ENCODE measurements at regions not wholly inside any gene's neighbourhood (a gene's known extent, or its start where the extent isn't known, plus 50 kb on each side); places are given as distances from the start of the nearest gene placed in this dataset.

GRCh38 chr5:52356311-52356918 is 431.3 kb upstream of the ITGA1 start:
- Mint-ChIP-seq H3K9me3 (no peaks in the 10 kb centered on the region), H3K36me3 (ENCODE audit: low read depth) (no peaks in the 10 kb centered on the region), H3K4me1 (ENCODE audit: low read depth) (no peaks in the 10 kb centered on the region), H3K27ac (no peak overlapping the region), H3K4me3 (no peak overlapping the region), H3K27me3 (ENCODE audit: low read depth) (no peaks in the 10 kb centered on the region)

DNA sequence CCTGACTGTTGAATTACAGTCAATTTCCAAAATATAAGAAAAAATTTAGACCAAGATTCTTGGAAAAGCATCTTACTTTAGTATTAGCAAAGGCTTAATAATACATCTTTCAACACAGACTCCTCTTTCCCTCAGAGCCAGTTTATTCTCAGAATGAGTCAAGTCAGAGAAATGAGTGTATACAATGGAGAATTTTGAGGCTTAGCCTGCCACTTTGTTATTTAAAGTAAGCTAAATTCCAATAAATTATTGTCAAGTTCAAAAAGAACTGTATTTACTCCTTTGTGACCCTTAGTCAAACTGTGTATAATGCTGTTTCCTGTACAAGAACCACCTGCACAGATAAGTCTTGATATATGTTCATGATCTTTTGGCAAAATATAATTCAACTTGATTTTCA is 428.5 kb upstream of the ITGA1 start:
- Mint-ChIP-seq H3K9me3 (no peaks in the 10 kb centered on the region), H3K27ac (no peak overlapping the region), H3K27me3 (ENCODE audit: low read depth) (no peaks in the 10 kb centered on the region), H3K4me3 (no peak overlapping the region), H3K36me3 (ENCODE audit: low read depth) (no peaks in the 10 kb centered on the region), H3K4me1 (ENCODE audit: low read depth) (no peaks in the 10 kb centered on the region)

GRCh38 chr5:52360985-52361384 is 426.7 kb upstream of the ITGA1 start:
- Mint-ChIP-seq H3K27me3 (ENCODE audit: low read depth) (no peaks in the 10 kb centered on the region), H3K36me3 (ENCODE audit: low read depth) (no peaks in the 10 kb centered on the region), H3K27ac (no peak overlapping the region), H3K4me1 (ENCODE audit: low read depth) (no peaks in the 10 kb centered on the region), H3K9me3 (no peaks in the 10 kb centered on the region), H3K4me3 (no peak overlapping the region)

DNA sequence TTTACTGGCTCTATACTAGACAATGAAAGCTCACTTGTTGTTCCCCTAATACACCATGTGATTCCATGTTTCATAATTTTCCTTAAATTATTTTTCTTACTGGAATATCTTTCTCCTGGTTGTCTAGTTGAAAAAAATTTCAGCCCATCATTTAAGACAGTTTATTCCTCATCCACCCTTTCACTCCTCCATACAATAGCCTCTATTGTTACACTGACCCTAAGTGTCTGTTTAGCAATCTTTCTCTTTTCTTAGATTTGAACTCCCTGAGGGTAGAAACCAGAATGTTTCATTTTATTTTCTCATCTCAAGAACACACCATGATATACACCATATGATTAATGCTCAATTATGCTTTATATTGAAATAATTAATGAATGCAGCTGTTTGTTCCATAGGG is 413.4 kb upstream of the ITGA1 start:
- Mint-ChIP-seq H3K27ac (no peak overlapping the region), H3K27me3 (ENCODE audit: low read depth) (no peaks in the 10 kb centered on the region), H3K36me3 (ENCODE audit: low read depth) (no peaks in the 10 kb centered on the region), H3K4me1 (ENCODE audit: low read depth) (no peaks in the 10 kb centered on the region), H3K4me3 (no peak overlapping the region), H3K9me3 (no peaks in the 10 kb centered on the region)

DNA sequence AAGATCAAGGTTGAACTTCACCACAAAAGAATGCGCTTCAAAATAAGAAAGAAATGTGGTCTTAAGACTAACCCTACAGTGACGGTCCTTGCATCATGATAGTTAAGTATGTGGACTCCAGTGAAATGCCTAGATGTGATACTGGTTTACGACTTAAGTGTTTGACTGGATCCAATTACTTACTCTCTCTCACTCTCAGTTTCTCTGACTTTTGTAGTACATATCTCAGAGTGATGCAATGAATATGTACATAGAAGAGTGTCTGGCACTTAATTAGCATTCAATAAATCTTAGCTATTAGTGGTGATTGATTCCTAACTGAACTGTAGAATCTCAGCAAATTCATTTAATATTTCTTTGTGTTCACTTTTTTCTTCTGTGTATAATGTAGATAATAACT is 411.7 kb upstream of the ITGA1 start:
- Mint-ChIP-seq H3K27ac (no peak overlapping the region), H3K4me3 (no peak overlapping the region), H3K27me3 (ENCODE audit: low read depth) (no peaks in the 10 kb centered on the region), H3K4me1 (ENCODE audit: low read depth) (no peaks in the 10 kb centered on the region), H3K9me3 (no peaks in the 10 kb centered on the region), H3K36me3 (ENCODE audit: low read depth) (no peaks in the 10 kb centered on the region)

DNA sequence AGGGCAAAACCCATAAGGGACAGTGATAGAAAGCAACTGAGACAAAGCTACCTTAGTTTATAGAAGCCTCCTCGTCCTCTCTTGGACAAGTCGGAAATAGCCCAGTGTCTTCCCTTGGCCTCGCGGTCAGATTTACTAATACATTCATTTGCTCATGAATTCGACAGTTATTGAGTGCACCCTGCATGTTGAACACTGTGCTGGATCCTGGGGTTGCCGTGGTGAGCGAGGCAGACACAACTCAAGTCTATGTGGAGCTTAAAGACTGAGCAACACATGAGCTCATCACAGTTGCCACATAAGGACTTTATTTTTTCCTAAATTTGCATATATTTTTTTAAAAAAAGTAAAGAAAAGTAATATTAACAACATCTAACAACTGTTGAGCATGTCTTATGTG is 411.1 kb upstream of the ITGA1 start:
- Mint-ChIP-seq H3K36me3 (ENCODE audit: low read depth) (no peaks in the 10 kb centered on the region), H3K27ac (no peak overlapping the region), H3K9me3 (no peaks in the 10 kb centered on the region), H3K4me3 (no peak overlapping the region), H3K27me3 (ENCODE audit: low read depth) (no peaks in the 10 kb centered on the region), H3K4me1 (ENCODE audit: low read depth) (no peaks in the 10 kb centered on the region)

GRCh38 chr5:52378237-52378636 is 409.5 kb upstream of the ITGA1 start:
- H3K27ac Mint-ChIP-seq = no peak overlapping the region
- H3K9me3 Mint-ChIP-seq = no peaks in the 10 kb centered on the region
- no peaks in the 10 kb centered on the region for H3K36me3 Mint-ChIP-seq (ENCODE audit: low read depth)
- no peak overlapping the region for H3K4me3 Mint-ChIP-seq
- H3K4me1 Mint-ChIP-seq (ENCODE audit: low read depth) = no peaks in the 10 kb centered on the region
- H3K27me3 Mint-ChIP-seq (ENCODE audit: low read depth) = no peaks in the 10 kb centered on the region

DNA sequence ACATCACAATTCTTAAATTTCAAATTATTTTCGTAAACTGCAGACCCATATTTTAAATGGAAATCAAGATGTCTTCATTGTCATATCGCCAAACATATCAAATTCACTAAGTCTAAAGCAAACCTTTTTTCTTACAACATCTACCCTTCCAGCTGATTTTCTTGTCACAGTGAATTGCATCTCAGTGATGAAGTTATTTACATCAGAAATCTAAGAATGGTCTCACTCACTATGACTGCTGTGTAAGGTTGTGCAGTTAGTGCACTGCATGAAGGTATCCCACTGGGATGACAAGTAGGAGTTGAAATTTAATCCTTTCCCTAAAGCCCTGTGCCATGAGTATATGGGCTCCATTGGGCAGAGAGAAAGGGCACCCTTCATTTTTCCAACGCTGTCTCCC is 399.4 kb upstream of the ITGA1 start:
- Mint-ChIP-seq H3K4me3 (no peak overlapping the region), H3K36me3 (ENCODE audit: low read depth) (no peaks in the 10 kb centered on the region), H3K4me1 (ENCODE audit: low read depth) (no peaks in the 10 kb centered on the region), H3K9me3 (no peaks in the 10 kb centered on the region), H3K27me3 (ENCODE audit: low read depth) (no peaks in the 10 kb centered on the region), H3K27ac (no peak overlapping the region)

DNA sequence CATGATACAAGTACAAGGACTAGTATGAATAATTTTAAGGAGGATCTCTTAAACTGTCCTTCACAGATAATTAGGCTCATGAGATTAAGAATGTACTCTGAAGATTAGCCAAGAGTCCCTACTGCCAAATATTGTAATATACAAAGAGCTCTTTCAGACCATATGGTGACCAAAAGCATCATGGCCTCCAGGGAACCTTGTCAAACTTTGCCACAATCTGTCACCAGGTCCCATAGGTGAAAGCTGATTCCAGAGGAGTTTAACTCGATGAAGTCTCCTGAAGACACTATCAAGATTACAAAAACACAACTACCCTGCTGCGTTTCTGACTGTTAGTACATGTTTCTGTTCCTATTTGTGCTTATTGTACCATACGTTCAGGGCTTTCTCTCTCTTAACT is 395.4 kb upstream of the ITGA1 start:
- Mint-ChIP-seq H3K4me1 (ENCODE audit: low read depth) (no peaks in the 10 kb centered on the region), H3K27ac (no peak overlapping the region), H3K4me3 (no peak overlapping the region), H3K36me3 (ENCODE audit: low read depth) (no peaks in the 10 kb centered on the region), H3K9me3 (no peaks in the 10 kb centered on the region), H3K27me3 (ENCODE audit: low read depth) (no peaks in the 10 kb centered on the region)

GRCh38 chr5:52409835-52410234 is 377.9 kb upstream of the ITGA1 start:
- Mint-ChIP-seq H3K27ac (no peak overlapping the region), H3K27me3 (ENCODE audit: low read depth) (peaks cover 3% of the 10 kb centered on the region), H3K36me3 (ENCODE audit: low read depth) (no peaks in the 10 kb centered on the region), H3K4me1 (ENCODE audit: low read depth) (no peaks in the 10 kb centered on the region), H3K9me3 (no peaks in the 10 kb centered on the region), H3K4me3 (no peak overlapping the region)

DNA sequence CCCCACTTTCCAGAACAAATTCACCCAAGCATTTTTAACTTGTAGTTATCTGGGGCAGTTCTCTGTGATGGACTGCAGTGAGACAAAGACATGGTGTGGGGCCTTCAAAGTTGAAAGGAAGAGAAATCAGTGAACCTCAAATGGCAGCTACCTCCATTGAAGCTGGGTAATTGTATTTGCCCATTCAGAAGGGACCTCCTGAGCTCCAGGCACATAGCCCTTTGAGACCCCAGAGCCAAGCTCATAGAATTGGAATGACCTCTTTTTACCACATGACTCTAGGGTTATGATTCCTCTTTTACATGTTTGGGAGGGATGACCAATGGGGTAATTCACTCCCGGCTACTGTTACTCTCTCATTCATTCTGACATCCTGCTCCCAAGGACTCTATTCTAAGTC is 368.4 kb upstream of the ITGA1 start:
- Mint-ChIP-seq H3K4me3 (no peak overlapping the region), H3K4me1 (ENCODE audit: low read depth) (no peaks in the 10 kb centered on the region), H3K36me3 (ENCODE audit: low read depth) (no peaks in the 10 kb centered on the region), H3K9me3 (no peaks in the 10 kb centered on the region), H3K27me3 (ENCODE audit: low read depth) (no peaks in the 10 kb centered on the region), H3K27ac (no peak overlapping the region)

DNA sequence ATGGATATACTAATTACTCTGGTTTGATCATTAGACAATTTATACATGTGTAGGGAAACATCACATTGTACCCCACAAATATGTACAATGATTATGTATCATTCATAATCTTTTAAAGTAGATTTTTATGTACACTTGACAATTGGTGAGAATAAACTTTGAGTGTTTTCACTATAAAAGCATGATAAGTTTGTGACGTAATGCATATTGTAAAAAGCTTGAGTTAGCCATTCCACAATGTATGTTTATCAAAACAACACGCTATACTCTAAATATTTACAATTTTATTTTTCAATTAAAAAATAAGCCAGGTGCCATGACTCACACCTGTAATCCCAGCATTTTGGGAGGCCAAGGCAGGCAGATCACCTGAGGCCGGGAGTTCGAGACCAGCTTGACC is 360.1 kb upstream of the ITGA1 start:
- Mint-ChIP-seq H3K27me3 (ENCODE audit: low read depth) (no peaks in the 10 kb centered on the region), H3K36me3 (ENCODE audit: low read depth) (no peaks in the 10 kb centered on the region), H3K4me3 (no peak overlapping the region), H3K27ac (no peak overlapping the region), H3K4me1 (ENCODE audit: low read depth) (no peaks in the 10 kb centered on the region), H3K9me3 (no peaks in the 10 kb centered on the region)

DNA sequence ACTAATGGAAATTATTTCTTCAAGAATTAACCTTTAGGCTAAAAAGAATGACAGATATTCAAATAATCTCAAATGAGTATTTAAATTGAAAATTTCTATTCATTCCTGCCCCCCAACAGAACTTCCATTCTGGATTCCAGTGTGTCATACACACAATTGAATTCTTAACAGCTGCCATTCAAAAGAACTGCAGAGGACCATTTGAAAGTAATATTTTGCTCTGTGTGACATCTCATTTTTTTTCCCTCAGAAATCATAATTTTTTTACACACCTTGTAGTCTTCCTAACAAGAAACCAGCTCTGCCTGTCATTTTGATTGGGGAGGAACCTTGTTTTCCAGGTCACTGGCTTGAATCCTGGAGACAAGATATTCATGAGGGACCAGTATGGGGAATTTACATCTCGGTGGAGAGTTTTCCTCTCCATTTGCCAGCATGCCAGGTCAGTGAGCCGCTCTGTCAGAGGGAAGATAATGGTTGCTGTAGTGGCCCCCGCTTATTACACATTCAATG is 358.7 kb upstream of the ITGA1 start:
- Mint-ChIP-seq H3K9me3 (no peaks in the 10 kb centered on the region), H3K36me3 (ENCODE audit: low read depth) (no peaks in the 10 kb centered on the region), H3K4me3 (no peak overlapping the region), H3K27ac (no peak overlapping the region), H3K27me3 (ENCODE audit: low read depth) (no peaks in the 10 kb centered on the region), H3K4me1 (ENCODE audit: low read depth) (no peaks in the 10 kb centered on the region)

GRCh38 chr5:52441768-52442167 is 345.9 kb upstream of the ITGA1 start:
- H3K36me3 Mint-ChIP-seq (ENCODE audit: low read depth) = no peaks in the 10 kb centered on the region
- peaks cover under 1% of the 10 kb centered on the region for H3K27me3 Mint-ChIP-seq (ENCODE audit: low read depth)
- no peaks in the 10 kb centered on the region for H3K9me3 Mint-ChIP-seq
- no peak overlapping the region for H3K27ac Mint-ChIP-seq
- H3K4me1 Mint-ChIP-seq (ENCODE audit: low read depth) = no peaks in the 10 kb centered on the region
- H3K4me3 Mint-ChIP-seq = no peak overlapping the region

DNA sequence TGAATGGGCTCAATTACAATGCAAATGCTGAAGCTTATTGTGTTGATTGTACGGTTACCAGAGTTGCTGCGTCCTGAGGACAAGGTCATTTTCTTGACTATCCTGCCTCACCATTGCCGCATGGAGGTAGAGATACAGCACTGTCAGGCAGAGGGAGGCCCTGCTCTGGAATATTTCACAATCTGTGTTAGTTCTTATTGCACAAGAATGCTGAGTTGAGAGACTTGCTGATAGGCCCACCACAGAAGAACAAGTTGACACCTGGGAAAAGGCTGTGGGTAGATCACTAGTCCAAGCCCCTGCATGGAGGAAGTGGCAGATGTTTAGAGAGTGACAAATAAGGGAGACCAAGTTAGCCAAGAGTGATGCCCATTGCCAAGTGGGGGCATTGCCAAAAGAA is 344.5 kb upstream of the ITGA1 start:
- H3K4me3 Mint-ChIP-seq = no peak overlapping the region
- no peak overlapping the region for H3K27ac Mint-ChIP-seq
- no peaks in the 10 kb centered on the region for H3K4me1 Mint-ChIP-seq (ENCODE audit: low read depth)
- H3K27me3 Mint-ChIP-seq (ENCODE audit: low read depth) = peaks cover 4% of the 10 kb centered on the region
- H3K36me3 Mint-ChIP-seq (ENCODE audit: low read depth) = no peaks in the 10 kb centered on the region
- no peaks in the 10 kb centered on the region for H3K9me3 Mint-ChIP-seq

GRCh38 chr5:52448111-52448510 is 339.6 kb upstream of the ITGA1 start:
- H3K27ac Mint-ChIP-seq = no peak overlapping the region
- H3K4me3 Mint-ChIP-seq = no peak overlapping the region
- no peaks in the 10 kb centered on the region for H3K4me1 Mint-ChIP-seq (ENCODE audit: low read depth)
- peaks cover 4% of the 10 kb centered on the region for H3K27me3 Mint-ChIP-seq (ENCODE audit: low read depth)
- no peaks in the 10 kb centered on the region for H3K9me3 Mint-ChIP-seq
- no peaks in the 10 kb centered on the region for H3K36me3 Mint-ChIP-seq (ENCODE audit: low read depth)
